Testis (tissue), 2 donors: ENCODE measurements at regions not wholly inside any gene's neighbourhood (a gene's known extent, or its start where the extent isn't known, plus 50 kb on each side); places are given as distances from the start of the nearest gene placed in this dataset.

Experiments used
- DNase-seq: peaks from one replicate; pipeline ENCODE4 v3.0.0-alpha.2; 2019
- H3K27ac ChIP-seq, 2 donors: fragments of 200-600 bp; sonication (generic); one replicate each; pipeline ENCODE4 v1.5.1; 2019
- H3K27me3 ChIP-seq: fragments of 200-600 bp; sonication (generic); one replicate; pipeline ENCODE4 v1.5.1; 2019
- H3K36me3 ChIP-seq: fragments of 200-600 bp; sonication (generic); one replicate; pipeline ENCODE4 v1.5.1; 2017; ENCODE audit warnings: low read depth; ENCODE audit errors: missing control alignments
- H3K4me1 ChIP-seq: fragments of 200-600 bp; sonication (generic); one replicate; pipeline ENCODE4 v1.5.1; 2019
- H3K4me3 ChIP-seq, 2 donors: fragments of 200-600 bp; sonication (generic); one replicate each; pipeline ENCODE4 v1.5.1; 2017 to 2019
- H3K9me3 ChIP-seq: fragments of 200-600 bp; sonication (generic); one replicate; pipeline ENCODE4 v1.5.1; 2017
- POLR2A ChIP-seq: fragments of 450-650 bp; IDR thresholded peaks from one replicate; pipeline ENCODE4 v1.6.1; 2017; ENCODE audit warnings: antibody characterized with exemption, mild to moderate bottlenecking, moderate library complexity
- WGBS, 2 donors: methylation state at CpG; one replicate each; pipeline ENCODE4 v1.1.5; 2018; 5-methylcytosine and 5-hydroxymethylcytosine counted together
- intact Hi-C: fragments of 100-400 bp; cut with DNase I; formaldehyde crosslinking; loops from one replicate; pipeline ENCODE4 v1.15.1; 2023; ENCODE audit warnings: low total_unique reads
- TF ChIP-seq, protein P1 (sequence below), 3 experiments: fragments of 450-650 bp in 2 of 3; fragments of 200-600 bp in 1 of 3; sonication (generic) in 1 of 3; IDR thresholded peaks; one replicate each; pipeline ENCODE4 v1.5.1; 2016 to 2019; ENCODE audit warnings: antibody characterized with exemption in 3 of 3, mild to moderate bottlenecking in 2 of 3, moderate library complexity in 1 of 3

DNA sequence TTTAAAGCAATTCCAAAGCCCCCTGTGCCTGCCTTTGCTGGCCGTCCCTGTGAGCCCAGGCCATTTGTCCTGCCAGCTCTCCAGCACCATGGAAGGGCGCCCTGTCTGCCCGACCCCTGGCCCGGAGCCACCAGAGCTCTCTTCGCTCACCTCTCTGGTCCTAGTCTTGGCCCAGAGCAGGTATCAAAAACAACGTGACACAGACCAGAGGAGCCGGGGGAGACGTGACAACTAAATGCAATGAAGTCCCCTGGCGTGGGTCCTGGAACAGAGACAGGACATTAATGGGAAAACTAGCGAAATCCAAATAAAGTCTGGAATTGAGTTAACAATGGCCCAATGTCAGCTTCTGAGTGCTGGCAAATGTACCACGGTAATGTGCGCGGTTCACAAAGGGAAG, 83.2 kb upstream of the DIO3 start:
- peak; percentile 24 for DNase-seq
- Histone ChIP-seq H3K4me3 (no peak overlapping the region), H3K27me3 (no peaks in the 10 kb centered on the region), H3K36me3 (no peaks in the 10 kb centered on the region), H3K4me1 (peaks cover 24% of the 10 kb centered on the region), H3K27ac (no peak overlapping the region), H3K9me3 (no peaks in the 10 kb centered on the region)
- 65 to 69% methylated on average over 11 to 13 of the region's 13 CpGs for WGBS, 2 donors
- intact Hi-C loops: loop anchor here (10.0 kb wide), 1 partner anchor 113 kb away; no protein-coding TSS in a partner anchor
- TF ChIP-seq POLR2A: no peak
- TF ChIP-seq, protein P1, sequence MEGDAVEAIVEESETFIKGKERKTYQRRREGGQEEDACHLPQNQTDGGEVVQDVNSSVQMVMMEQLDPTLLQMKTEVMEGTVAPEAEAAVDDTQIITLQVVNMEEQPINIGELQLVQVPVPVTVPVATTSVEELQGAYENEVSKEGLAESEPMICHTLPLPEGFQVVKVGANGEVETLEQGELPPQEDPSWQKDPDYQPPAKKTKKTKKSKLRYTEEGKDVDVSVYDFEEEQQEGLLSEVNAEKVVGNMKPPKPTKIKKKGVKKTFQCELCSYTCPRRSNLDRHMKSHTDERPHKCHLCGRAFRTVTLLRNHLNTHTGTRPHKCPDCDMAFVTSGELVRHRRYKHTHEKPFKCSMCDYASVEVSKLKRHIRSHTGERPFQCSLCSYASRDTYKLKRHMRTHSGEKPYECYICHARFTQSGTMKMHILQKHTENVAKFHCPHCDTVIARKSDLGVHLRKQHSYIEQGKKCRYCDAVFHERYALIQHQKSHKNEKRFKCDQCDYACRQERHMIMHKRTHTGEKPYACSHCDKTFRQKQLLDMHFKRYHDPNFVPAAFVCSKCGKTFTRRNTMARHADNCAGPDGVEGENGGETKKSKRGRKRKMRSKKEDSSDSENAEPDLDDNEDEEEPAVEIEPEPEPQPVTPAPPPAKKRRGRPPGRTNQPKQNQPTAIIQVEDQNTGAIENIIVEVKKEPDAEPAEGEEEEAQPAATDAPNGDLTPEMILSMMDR (IDR thresholded peaks at IDR 0.05): no peak

DNA sequence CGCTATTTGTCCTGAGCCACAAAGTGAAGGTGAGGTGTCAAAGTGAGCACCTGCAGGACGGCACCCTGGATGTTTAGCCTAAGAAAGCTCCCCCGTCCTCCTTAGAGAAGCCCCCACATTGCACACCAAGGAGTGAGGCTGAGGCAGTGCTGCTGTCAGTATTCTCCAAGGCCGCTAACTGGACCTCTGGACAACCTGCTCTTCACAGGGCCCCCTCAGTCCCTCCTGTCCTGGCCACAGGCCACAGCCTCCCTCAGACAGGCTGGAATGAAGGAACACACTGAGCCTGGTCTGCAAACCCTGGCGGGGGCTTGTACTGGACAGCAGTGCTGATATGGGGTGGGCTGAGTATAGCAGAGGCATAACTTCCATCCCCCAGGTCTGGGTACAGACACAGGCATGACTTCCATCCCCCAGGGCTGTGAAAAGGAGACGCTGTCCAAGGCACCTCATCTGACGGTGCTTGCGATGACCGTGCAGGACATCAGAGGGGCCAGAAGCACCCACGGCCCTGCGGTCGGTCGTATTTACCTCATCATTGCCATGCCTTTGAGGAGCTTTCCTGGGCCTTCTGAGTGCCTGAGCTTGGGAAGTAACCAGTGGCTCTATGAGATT, 82.4 kb upstream of the DIO3 start:
- Histone ChIP-seq H3K27ac (no peak overlapping the region), H3K36me3 (no peaks in the 10 kb centered on the region), H3K27me3 (no peaks in the 10 kb centered on the region), H3K4me1 (peaks cover 24% of the 10 kb centered on the region), H3K4me3 (no peak overlapping the region), H3K9me3 (no peaks in the 10 kb centered on the region)
- WGBS, 2 donors: 95% methylated on average over 7 to 13 of the region's 13 CpGs
- intact Hi-C loops: loop anchor here (10.0 kb wide), 1 partner anchor 114 kb away; no protein-coding TSS in a partner anchor
- TF ChIP-seq, protein P1 (IDR thresholded peaks at IDR 0.05): no peak
- no peak for TF ChIP-seq POLR2A
- peak; percentile 6 for DNase-seq

DNA sequence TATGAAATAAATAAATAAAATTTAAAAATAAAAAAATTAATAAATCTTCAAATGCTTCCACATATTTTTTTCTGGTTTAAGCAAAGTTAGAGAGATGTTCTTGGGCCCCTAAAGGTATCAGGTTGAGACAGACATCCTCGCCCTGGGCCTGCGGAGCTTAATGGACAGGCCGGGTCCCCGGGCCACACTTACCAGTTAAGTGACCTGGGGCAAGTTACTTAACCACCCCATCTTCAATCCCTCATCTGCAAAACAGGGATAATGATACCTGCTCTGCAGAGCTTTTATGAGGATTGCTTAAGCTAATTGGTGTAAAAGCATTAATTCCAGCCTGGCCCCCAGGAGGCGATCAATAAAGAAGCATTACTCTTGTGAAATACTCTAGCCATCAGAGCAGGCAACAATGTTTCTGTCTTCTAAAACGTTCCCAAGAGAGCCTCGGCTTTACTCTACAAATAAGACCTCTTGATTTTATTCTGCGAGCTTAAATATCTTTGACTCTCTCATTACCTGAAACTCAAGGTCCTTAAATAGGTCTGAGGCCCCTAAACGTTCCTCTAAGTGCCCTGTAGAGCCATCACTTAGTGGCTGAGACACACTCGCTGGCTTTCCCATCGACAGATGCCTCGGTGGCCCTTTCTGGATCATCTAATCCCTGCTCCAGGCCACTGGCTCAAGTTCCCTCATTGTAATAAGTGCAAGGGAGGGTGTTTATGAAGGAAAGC, 81.1 kb upstream of the DIO3 start:
- TF ChIP-seq, protein P1 (IDR thresholded peaks at IDR 0.05): no peak
- TF ChIP-seq POLR2A: no peak
- Histone ChIP-seq H3K4me1 (peaks cover 14% of the 10 kb centered on the region), H3K4me3 (no peak overlapping the region), H3K36me3 (no peaks in the 10 kb centered on the region), H3K27me3 (no peaks in the 10 kb centered on the region), H3K9me3 (no peaks in the 10 kb centered on the region), H3K27ac (no peak overlapping the region)
- 65 to 67% methylated on average over 12 of the region's 12 CpGs for WGBS, 2 donors
- intact Hi-C loops: no loop called here
- peak; percentile 6 for DNase-seq

DNA sequence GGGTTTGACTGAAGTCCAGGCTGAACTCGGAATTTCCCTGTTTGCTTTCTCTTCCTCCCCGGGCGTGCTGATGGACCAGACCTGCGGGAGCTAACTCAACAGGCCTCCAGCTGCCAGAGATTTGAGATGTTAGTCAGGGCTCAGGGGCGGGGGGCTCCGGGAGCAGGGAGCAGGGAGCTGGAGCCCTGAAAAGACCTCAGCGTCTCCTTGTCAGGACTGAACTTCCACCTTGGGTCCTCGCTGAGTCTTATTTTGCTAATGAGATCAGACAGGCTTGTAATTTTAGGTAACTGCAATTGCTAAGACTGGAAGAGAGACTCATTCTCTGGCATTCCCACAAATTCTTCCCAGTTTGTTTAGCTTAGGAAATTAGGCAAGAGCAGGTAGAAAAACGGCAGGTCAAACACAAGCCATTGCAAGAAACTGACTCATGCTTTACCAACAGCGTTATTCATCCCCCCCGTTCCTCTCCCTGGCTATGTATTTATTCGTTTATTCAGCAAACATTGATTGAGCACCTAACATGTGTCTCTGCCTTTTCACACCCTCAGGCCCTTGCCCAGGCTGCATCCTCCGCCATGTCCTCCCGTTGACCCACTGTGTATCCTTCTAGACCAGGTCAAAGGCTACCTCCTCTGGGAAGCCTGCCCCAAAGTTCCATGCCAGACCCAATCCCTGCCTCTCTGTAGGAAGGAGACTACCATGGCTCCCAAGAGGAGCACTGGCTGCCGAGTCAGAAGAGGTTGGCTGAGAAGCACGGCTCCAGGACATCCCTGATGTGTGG, 80.4 kb upstream of the DIO3 start:
- H3K27ac ChIP-seq: no peak overlapping the region
- H3K4me1 ChIP-seq: peaks cover 6% of the 10 kb centered on the region
- intact Hi-C loops: no loop called here
- no peaks in the 10 kb centered on the region for H3K9me3 ChIP-seq
- no peak for TF ChIP-seq POLR2A
- TF ChIP-seq, protein P1 (IDR thresholded peaks at IDR 0.05): no peak
- no peaks in the 10 kb centered on the region for H3K27me3 ChIP-seq
- WGBS, 2 donors: 55 to 64% methylated on average over 15 to 16 of the region's 16 CpGs
- no peaks in the 10 kb centered on the region for H3K36me3 ChIP-seq
- no peak overlapping the region for H3K4me3 ChIP-seq
- DNase-seq: peak; percentile 16
